ENCODE measurements at regions not wholly inside any gene's neighbourhood (a gene's known extent, or its start where the extent isn't known, plus 50 kb on each side); places are given as distances from the start of the nearest gene placed in this dataset.

DNA sequence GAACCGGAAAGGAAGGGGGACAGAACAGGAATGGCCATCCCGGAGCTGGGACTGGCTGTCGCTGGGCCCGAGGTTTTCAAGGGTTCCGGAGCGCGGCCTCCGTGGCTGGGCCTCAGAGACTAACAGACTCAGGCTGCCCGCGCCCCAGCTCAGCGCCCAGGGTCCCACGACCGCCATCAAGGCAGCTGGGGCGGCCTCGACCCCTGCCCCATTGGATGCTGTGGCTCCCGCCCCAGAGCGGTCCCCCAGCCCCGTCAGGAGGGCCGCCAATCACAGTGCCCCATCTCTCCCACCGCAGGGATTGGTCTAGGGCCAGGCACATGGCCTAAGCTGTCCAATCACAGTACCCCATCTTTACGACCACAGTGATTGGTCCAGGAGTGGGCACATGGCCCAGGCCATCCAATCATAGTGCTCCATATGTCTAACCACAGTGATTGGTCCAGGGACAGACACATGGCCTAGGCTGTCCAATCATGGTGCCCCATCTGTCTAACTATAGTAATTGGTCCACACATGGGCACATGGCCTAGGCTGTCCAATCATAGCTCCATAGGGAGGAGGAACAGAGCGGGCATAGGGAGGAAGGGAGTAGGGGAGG lies 105.3 kb upstream of the NKX1-1 start:
- no peak for DNase-seq (ENCODE audit: low read depth)

- DNase-seq (ENCODE audit: low read depth), result no peak
These were observed 104.7 kb upstream of the NKX1-1 start for GRCh38 chr4:1510931-1511330.

DNA sequence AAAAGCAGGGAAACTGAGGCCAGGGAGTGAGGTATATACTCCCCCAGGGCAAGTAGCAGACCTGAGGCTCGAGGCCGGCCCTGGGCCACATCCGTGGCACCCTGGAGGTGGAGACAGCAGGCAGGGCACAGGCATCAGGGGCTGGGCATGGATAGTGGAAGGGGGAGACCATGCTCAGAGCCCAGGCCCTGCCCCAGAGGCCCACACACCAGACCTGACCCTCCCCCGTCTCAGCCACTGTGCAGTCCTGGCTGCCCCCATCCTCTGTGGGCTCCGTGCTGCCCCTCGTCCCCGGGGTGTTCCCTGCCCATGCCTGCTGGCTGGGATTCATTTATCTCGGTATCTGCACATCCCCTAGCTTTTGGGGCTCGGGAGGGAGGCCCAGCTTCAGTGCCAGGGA lies 103.1 kb upstream of the NKX1-1 start:
- no peak for DNase-seq (ENCODE audit: low read depth)

- no peak for DNase-seq (ENCODE audit: low read depth)
These were observed 102.2 kb upstream of the NKX1-1 start for GRCh38 chr4:1508161-1509160.

GRCh38 chr4:1506956-1507721 lies 100.9 kb upstream of the NKX1-1 start:
- DNase-seq (ENCODE audit: low read depth), result no peak

DNA sequence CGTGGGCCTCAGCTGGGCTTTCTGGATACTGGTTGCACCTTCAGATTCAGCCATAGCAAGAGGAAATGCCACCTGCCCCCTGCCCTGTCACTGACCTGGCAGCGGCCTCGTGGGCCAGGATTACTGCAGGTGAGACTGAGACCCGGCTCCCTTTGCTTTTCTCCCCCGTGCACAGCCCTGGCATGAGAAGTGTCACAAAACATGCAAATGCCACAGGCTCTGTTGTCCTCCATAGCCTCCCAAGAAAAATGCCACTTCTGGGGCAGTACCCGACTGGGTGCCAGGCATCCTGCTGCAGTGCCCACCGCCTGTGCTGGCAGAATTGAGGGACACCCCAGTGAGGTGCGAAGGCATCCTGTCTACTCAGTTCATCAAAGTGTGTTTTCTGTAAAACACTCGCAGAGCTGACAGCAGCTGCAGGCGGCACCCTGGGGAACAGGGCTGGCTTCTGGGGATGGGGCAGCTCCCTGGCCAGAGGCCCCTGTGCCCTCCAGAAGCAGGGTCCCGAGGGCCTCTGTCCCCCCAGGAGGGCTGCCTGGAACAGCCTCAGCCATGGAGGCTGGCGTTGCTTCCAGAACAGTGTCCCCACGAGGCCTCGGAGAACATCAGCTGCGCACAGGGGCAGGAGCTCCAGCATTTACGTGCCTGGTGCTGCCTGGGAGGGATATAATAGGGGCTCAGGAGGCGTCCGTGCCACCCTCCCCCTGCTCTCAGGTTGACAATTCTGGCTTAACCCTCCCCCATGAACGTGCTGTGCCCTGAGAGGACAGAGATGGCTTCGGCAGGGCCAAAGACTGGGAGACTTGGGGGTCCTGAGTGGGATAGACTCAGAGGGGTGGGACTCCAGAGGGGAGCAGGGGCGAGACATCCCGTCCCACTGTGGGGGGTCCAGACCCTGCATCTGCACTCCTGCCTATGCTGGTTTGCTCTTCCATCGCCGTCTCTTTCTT lies 99.5 kb upstream of the NKX1-1 start:
- DNase-seq (ENCODE audit: low read depth), result no peak

DNA sequence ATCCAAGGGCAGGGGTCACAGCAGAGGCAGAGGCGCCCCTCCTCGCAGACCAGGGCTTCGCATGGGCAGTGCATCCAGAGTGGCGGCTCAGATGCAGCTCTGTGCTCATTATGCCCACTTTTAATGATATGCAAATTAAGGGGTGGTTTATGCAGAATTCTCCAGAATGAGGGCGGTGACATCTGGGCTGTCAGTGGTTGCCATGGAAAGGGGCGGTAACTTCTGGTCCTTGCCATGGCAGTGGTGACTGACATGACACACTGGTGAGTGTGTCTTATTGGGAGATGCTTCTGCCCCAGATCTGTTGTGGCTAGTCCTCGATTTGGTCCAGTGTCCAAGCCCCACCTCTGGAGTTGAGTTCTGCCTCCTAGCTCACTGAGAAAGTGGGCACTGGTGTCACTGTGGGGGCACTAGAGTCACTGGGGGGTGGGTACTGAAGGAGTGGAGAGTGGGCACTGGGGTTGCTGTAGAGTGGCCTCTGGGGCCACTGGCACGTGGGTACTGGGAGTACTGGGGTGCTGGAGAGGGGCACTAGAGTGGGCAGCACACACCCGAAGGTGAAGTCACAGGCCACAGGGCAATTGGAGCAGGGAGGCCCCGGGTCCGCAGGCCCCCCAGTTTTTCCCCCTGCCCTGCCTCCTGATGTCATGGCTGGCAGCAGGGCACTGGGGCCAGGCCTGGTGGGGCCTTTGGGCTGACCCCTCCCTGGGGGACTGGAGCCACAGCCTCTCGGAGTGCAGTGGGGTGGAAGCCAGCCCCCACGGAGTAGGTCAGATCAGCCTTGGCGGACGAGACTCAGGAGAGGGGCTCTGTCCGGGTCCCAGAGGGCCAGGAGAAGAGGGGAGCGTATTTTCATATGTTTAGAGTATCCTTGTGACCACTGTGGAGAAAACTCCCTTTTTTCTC lies 98.6 kb upstream of the NKX1-1 start:
- DNase-seq (ENCODE audit: low read depth), result no peak

DNA sequence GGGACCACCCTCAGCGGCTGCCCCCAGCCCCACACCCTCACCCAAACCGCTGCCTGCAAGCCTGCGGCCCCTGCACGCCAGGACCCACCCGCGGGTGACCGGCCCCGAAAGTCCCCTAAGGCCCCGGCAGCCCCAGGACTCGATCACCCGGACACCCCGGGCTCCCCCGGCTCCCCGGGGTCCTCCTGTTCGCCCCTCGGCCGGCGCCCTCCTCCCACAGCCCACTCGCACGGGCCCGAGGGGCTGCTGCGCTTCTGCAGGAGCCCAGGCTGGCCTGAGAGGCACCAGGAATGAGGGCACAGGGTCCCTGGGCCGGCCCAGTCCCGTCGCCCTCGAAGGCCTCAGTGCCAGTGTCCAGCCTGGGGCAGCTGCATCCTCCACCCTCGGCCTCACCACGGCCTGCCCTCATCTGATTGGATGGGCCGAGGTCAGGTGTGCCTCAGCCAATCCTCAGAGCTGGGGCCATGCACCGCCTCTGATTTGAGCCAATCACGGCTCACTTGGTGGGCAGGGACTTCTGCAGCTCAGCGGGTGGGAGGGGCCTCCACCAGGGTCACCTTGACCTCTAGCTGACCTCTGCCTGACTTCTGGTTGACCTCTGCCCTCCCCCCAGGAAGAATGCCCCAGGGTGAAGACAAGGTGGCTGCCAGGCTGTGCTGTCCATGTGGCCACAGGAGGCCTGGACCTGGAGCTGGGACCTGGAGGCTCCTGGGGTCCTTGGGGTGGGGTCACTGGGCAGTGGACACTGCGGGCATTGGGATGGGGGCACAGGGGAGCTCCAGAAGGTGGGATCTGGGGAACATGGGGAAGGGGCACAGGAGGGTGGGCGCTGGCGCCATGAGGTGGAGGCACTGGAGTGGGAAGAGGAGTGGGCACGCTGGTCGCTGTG lies 97.6 kb upstream of the NKX1-1 start:
- no peak for DNase-seq (ENCODE audit: low read depth)

DNA sequence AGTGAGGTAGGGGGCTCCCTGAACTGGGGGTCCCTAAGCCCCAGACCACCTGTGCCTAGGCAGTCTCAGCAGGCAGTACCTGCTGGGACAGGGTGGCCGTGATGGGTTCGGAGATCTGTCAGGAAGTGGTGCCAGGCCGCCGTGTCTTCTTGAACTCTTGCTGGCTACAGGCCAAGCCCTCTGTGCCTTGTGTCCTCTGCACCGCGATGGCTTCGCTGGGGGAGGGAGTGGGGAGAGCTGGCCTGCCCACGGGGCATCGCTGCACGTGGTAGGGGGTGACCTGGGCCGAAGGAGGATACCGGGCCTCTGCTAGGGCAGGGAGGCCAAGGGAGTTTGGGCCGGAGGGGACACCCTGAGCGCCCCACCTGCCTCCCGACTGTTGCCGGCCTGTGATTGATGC lies 96.7 kb upstream of the NKX1-1 start:
- no peak for DNase-seq (ENCODE audit: low read depth)

- DNase-seq (ENCODE audit: low read depth), result no peak
These were observed 96.3 kb upstream of the NKX1-1 start for GRCh38 chr4:1502501-1502886.

- DNase-seq (ENCODE audit: low read depth), result no peak
These were observed 95.7 kb upstream of the NKX1-1 start for GRCh38 chr4:1501754-1502500.

DNA sequence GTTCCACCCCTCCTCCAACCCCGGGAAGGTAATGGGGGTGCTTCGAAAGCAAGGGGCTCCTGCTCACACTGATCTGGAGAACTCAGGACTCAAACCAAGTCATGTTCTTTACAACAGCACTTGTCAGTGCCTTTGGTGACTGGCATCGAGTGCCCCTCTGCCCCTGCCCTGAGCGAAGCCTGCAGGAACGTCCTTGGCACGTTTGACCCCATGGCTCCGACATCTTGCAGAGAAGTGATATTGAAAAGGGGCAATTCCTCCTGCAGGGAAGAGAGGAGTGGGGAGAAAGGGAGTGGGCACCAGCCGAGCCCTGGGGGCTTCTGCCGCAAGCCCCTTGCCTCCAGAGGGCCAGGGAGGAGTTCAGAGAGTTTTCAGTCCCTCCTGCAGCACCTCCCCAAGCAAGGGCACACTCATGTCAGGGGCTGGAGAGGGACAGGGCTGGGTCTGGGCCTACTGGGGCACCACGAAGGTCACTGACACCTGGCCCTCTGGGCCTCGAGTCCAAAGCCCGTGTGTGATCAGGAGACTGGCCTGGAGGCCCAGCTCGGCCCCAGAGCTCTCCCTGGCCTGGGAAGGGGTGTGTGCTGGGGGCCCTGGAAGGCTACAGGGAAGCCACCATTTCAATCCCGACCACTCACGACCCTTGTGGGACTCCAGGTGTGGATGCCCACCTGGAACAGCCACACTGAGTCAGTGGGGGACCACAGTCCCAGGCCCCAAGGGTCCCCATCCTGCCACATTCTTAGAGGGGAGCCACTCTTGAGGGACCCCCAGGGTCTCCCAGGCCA lies 94.9 kb upstream of the NKX1-1 start:
- DNase-seq (ENCODE audit: low read depth), result no peak

DNA sequence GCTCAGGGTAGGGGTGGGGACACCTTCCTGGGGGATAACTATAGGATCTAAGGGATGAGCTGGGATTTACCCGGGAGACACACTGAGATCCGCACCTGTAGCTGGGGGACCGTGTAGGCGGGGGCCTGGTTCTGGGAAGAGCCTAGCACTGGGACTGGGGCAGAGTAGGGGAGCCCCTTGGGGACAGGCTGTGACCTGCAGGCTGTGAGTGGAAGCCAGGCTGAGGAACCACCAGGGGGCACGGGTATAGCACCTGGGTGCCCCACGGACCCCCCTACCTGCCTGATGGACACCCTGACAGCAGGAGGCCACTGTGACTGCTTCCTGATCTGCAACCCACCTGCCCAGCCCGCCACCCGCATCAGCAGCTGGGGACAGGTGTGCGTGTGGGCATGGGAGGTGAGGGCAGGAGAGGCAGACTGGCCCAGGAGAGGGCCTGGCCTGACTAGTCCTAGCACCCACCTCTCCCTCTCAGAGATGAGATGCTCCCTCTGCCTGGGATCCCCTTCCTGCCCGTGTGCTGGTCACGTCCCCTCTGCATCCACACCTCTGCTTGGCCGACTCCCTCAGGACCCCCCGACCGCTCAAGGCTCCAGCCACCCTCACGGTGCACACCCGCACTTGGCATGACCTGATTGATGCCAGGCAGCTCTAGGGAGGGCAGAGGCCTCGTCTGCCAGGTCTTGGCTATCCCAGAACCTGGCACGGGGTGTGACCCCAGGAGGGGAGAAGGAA lies 94.2 kb upstream of the NKX1-1 start:
- no peak for DNase-seq (ENCODE audit: low read depth)

GRCh38 chr4:1499465-1499864 lies 93.2 kb upstream of the NKX1-1 start:
- no peak for DNase-seq (ENCODE audit: low read depth)

GRCh38 chr4:1497189-1497801 lies 91.1 kb upstream of the NKX1-1 start:
- DNase-seq (ENCODE audit: low read depth), result no peak

DNA sequence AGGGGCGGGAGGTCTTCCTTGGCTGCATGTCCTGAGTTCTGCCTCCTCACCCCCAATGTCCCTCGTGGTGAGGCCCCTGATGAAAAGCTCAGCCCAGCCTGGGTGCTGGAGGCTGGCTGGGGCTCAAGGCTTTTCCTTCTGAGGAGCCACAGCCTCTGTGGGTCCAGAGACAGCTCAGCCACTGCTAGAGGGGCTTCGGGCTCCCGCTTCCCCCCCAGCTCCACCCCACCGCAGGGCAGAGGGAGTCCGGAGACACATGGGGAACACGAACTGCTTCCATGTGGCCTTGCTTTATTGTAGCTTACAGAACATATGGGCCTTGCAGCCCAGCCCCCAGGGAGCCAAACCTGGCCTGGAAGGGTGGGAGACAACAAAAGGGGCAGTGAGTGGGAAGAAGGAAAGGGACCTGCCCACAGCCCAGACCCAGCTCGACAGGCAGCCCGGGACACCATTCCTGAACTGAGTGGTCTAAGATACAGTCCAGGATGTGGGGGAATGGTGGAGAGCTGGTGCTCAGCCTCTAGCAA lies 89.9 kb upstream of the NKX1-1 start:
- no peak for DNase-seq (ENCODE audit: low read depth)

Data from stimulated activated CD8-positive, alpha-beta memory T cell treated with anti-CD3 and anti-CD28 coated beads, Interleukin-4, amount 100 ng/mL, for 24 hours (primary cell).